ENCODE measurements at regions not wholly inside any gene's neighbourhood (a gene's known extent, or its start where the extent isn't known, plus 50 kb on each side); places are given as distances from the start of the nearest gene placed in this dataset.

DNA sequence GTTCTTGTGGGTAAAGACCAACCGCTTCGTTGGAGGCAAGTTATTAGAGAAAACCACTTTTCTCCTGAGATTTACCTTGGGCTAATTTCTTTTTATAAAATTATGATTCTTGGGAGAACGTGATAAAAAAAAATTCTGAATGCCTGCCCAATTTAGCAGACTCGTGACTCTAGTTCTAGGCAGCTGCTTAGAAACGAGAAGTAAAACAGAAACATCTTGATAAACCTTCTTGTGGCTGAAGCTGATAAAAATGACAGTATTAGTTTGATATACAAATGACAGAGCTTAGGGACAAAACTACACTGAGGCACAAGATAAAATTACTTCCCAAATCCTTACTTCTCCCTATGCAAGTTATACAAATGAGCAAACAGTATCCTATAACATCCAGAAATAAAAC lies 458.9 kb upstream of the TEX13C start:
- Mint-ChIP-seq H3K9me3 (peaks cover 0 to 8% (median 0%) of the 10 kb centered on the region in 3 donors), H3K4me1 (no peaks in the 10 kb centered on the region), H3K36me3 (no peaks in the 10 kb centered on the region), H3K4me3 (no peak overlapping the region), H3K27ac (no peak overlapping the region), H3K27me3 (peaks cover under 1 to 12% of the 10 kb centered on the region in 2 donors)
- Histone ChIP-seq H3K36me3 (ENCODE audit: control insufficient read depth in 2 of 2, extremely low read depth in 1 of 2, insufficient read depth in 1 of 2, low read length in 1 of 2) (no peaks in the 10 kb centered on the region), H3K27me3 (replicated peaks in 1 of 2; ENCODE audit: control insufficient read depth in 2 of 2, extremely low read depth in 1 of 2, insufficient read depth in 2 of 2, low read length in 1 of 2) (peaks cover 0 to 4% of the 10 kb centered on the region in 2 experiments), H3K9me3 (no peaks in the 10 kb centered on the region), H3K4me3 (ENCODE audit: control insufficient read depth in 1 of 2, extremely low read depth in 1 of 2, low read length in 1 of 2) (no peak overlapping the region), H3K27ac (ENCODE audit: low read length) (no peak overlapping the region), H3K4me1 (ENCODE audit: control insufficient read depth in 1 of 2, extremely low read depth in 1 of 2, insufficient read depth in 2 of 2, low read length in 2 of 2) (no peaks in the 10 kb centered on the region)
- ATAC-seq (replicated peaks in 1 of 4) (no peak), DNase-seq (no peak)
- POLR2A ChIA-PET, result no interaction called here
- no CpG with 5 or more reads among the region's 5 CpGs for WGBS (ENCODE audit: insufficient coverage)
- CTCF ChIA-PET, result no interaction called here

DNA sequence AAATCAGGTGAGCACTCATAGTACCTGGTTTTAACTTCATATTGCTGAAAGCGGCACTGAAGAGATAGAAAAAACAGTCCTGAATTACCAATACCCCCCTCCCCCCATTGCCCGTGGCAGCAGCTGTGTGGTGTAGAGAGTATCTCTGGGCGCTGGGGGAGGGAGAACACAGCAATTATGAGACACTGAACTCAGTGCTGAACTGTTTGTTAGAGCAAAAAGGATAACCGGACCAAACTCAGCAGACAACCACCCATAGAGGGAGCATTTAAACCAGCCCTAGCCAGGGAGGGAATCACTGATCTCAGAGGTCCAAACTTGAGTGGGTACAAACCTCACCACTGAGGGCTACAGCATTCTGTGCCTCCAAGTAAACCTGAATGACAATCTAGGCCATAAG lies 457.4 kb upstream of the TEX13C start:
- ChIA-PET POLR2A (no interaction called here), CTCF (no interaction called here)
- no peaks in the 10 kb centered on the region for H3K4me1 ChIP-seq (ENCODE audit: control insufficient read depth in 1 of 2, extremely low read depth in 1 of 2, insufficient read depth in 2 of 2, low read length in 2 of 2)
- no peak for DNase-seq
- no peaks in the 10 kb centered on the region for H3K4me1 Mint-ChIP-seq
- no peaks in the 10 kb centered on the region for H3K36me3 ChIP-seq (ENCODE audit: control insufficient read depth in 2 of 2, extremely low read depth in 1 of 2, insufficient read depth in 1 of 2, low read length in 1 of 2)
- no peak overlapping the region for H3K27ac Mint-ChIP-seq
- no peaks in the 10 kb centered on the region for H3K9me3 ChIP-seq
- H3K27me3 Mint-ChIP-seq, result peaks cover 0 to 12% of the 10 kb centered on the region in 2 donors
- no peaks in the 10 kb centered on the region for H3K36me3 Mint-ChIP-seq
- peaks cover 0 to 8% (median 0%) of the 10 kb centered on the region in 3 donors for H3K9me3 Mint-ChIP-seq
- H3K27ac ChIP-seq (ENCODE audit: low read length), result no peak overlapping the region
- H3K4me3 ChIP-seq (ENCODE audit: control insufficient read depth in 1 of 2, extremely low read depth in 1 of 2, low read length in 1 of 2), result no peak overlapping the region
- no CpG with 5 or more reads among the region's 4 CpGs for WGBS (ENCODE audit: insufficient coverage)
- ATAC-seq (replicated peaks in 1 of 4), result no peak
- H3K27me3 ChIP-seq (replicated peaks in 1 of 2; ENCODE audit: control insufficient read depth in 2 of 2, extremely low read depth in 1 of 2, insufficient read depth in 2 of 2, low read length in 1 of 2), result peaks cover 0 to 4% of the 10 kb centered on the region in 2 experiments
- no peak overlapping the region for H3K4me3 Mint-ChIP-seq

DNA sequence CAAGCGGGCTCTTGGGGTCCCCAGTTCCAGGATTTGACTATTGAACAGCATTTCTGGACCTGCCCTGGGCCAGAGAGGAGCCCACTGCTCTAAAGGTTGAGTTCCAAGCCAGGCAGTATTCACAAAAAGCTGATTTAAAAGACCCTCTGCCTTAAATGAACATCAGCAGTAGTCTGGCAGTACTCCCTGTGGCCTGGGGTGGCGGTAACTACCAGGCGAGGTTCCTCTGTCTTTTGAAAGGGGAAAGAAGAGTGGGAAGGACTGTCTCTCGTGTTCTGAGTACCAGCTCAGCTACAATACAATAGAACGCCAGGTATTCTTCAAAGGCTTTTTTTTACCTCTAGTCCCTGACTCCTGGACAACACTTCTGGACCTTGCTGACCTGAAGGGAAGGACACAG lies 456.4 kb upstream of the TEX13C start:
- H3K4me3 ChIP-seq (ENCODE audit: control insufficient read depth in 1 of 2, extremely low read depth in 1 of 2, low read length in 1 of 2), result no peak overlapping the region
- Mint-ChIP-seq H3K4me1 (no peaks in the 10 kb centered on the region), H3K36me3 (no peaks in the 10 kb centered on the region), H3K27ac (no peak overlapping the region), H3K27me3 (peaks cover 0 to 17% of the 10 kb centered on the region in 2 donors), H3K4me3 (no peak overlapping the region), H3K9me3 (peaks cover 0 to 15% (median 0%) of the 10 kb centered on the region in 3 donors)
- H3K4me1 ChIP-seq (ENCODE audit: control insufficient read depth in 1 of 2, extremely low read depth in 1 of 2, insufficient read depth in 2 of 2, low read length in 2 of 2), result no peaks in the 10 kb centered on the region
- no peak overlapping the region for H3K27ac ChIP-seq (ENCODE audit: low read length)
- WGBS (ENCODE audit: insufficient coverage), result no CpG with 5 or more reads among the region's 5 CpGs
- no peak for DNase-seq
- no peak for ATAC-seq (replicated peaks in 1 of 4)
- H3K36me3 ChIP-seq (ENCODE audit: control insufficient read depth in 2 of 2, extremely low read depth in 1 of 2, insufficient read depth in 1 of 2, low read length in 1 of 2), result no peaks in the 10 kb centered on the region
- ChIA-PET CTCF (no interaction called here), POLR2A (no interaction called here)
- no peaks in the 10 kb centered on the region for H3K9me3 ChIP-seq
- peaks cover 0 to 4% of the 10 kb centered on the region in 2 experiments for H3K27me3 ChIP-seq (replicated peaks in 1 of 2; ENCODE audit: control insufficient read depth in 2 of 2, extremely low read depth in 1 of 2, insufficient read depth in 2 of 2, low read length in 1 of 2)

DNA sequence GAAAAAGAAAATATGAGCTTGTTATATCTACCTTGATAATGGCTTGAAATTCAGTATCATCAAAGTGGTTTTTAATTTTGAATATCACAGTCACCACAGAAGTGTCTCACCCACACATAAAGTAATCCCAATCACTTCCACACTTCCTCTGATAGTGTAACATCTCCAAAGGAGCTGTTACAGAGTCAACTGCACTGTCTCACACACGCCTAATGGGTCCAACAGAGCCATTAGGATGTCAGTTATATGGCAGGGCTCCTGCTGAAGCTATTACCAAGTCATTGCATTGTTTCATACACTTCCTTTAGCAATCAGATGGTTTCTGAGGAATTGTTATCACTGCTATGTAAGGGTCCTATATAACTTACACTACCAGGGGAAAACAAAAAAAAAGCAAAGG lies 432.1 kb upstream of the TEX13C start:
- H3K27ac Mint-ChIP-seq, result no peak overlapping the region
- no peaks in the 10 kb centered on the region for H3K9me3 Mint-ChIP-seq
- Histone ChIP-seq H3K36me3 (ENCODE audit: control insufficient read depth in 2 of 2, extremely low read depth in 1 of 2, insufficient read depth in 1 of 2, low read length in 1 of 2) (no peaks in the 10 kb centered on the region), H3K27ac (ENCODE audit: low read length) (no peak overlapping the region), H3K27me3 (replicated peaks in 1 of 2; ENCODE audit: control insufficient read depth in 2 of 2, extremely low read depth in 1 of 2, insufficient read depth in 2 of 2, low read length in 1 of 2) (no peaks in the 10 kb centered on the region), H3K9me3 (no peaks in the 10 kb centered on the region), H3K4me1 (ENCODE audit: control insufficient read depth in 1 of 2, extremely low read depth in 1 of 2, insufficient read depth in 2 of 2, low read length in 2 of 2) (no peaks in the 10 kb centered on the region), H3K4me3 (ENCODE audit: control insufficient read depth in 1 of 2, extremely low read depth in 1 of 2, low read length in 1 of 2) (no peak overlapping the region)
- H3K4me1 Mint-ChIP-seq, result no peaks in the 10 kb centered on the region
- no CpG with 5 or more reads among the region's 1 CpG for WGBS (ENCODE audit: insufficient coverage)
- no peaks in the 10 kb centered on the region for H3K36me3 Mint-ChIP-seq
- ATAC-seq (replicated peaks in 1 of 4), result no peak
- no peak overlapping the region for H3K4me3 Mint-ChIP-seq
- POLR2A ChIA-PET, result no interaction called here
- peaks cover 0 to 13% of the 10 kb centered on the region in 2 donors for H3K27me3 Mint-ChIP-seq
- DNase-seq, result no peak
- CTCF ChIA-PET, result no interaction called here

DNA sequence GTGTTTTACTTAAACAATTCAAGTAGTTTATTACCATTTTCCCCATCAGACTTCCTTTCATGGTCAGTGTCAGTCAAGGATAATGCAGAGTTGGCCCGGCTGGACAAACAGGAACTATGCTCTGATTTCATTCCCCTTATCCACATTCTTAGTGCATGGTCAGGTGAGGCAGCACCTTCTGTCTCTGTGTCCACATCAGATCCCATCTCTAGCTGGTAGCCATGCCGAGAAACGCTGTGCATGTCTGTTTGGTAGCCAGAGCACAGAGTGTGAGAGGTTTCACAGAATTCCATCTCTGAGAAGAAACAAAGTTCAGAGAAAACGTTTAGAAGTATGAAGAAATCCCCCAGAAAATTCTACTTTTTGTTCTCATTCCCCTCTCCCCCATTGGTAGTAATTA lies 423.7 kb upstream of the TEX13C start:
- Mint-ChIP-seq H3K27ac (no peak overlapping the region), H3K36me3 (no peaks in the 10 kb centered on the region), H3K4me3 (no peak overlapping the region), H3K9me3 (no peaks in the 10 kb centered on the region), H3K4me1 (no peaks in the 10 kb centered on the region), H3K27me3 (peaks cover 1 to 14% of the 10 kb centered on the region in 2 donors)
- DNase-seq (no peak), ATAC-seq (replicated peaks in 1 of 4) (no peak)
- Histone ChIP-seq H3K9me3 (no peaks in the 10 kb centered on the region), H3K4me3 (ENCODE audit: control insufficient read depth in 1 of 2, extremely low read depth in 1 of 2, low read length in 1 of 2) (no peak overlapping the region), H3K27me3 (replicated peaks in 1 of 2; ENCODE audit: control insufficient read depth in 2 of 2, extremely low read depth in 1 of 2, insufficient read depth in 2 of 2, low read length in 1 of 2) (no peaks in the 10 kb centered on the region), H3K36me3 (ENCODE audit: control insufficient read depth in 2 of 2, extremely low read depth in 1 of 2, insufficient read depth in 1 of 2, low read length in 1 of 2) (no peaks in the 10 kb centered on the region), H3K4me1 (ENCODE audit: control insufficient read depth in 1 of 2, extremely low read depth in 1 of 2, insufficient read depth in 2 of 2, low read length in 2 of 2) (no peaks in the 10 kb centered on the region), H3K27ac (ENCODE audit: low read length) (no peak overlapping the region)
- ChIA-PET POLR2A (no interaction called here), CTCF (no interaction called here)
- no CpG with 5 or more reads among the region's 4 CpGs for WGBS (ENCODE audit: insufficient coverage)

DNA sequence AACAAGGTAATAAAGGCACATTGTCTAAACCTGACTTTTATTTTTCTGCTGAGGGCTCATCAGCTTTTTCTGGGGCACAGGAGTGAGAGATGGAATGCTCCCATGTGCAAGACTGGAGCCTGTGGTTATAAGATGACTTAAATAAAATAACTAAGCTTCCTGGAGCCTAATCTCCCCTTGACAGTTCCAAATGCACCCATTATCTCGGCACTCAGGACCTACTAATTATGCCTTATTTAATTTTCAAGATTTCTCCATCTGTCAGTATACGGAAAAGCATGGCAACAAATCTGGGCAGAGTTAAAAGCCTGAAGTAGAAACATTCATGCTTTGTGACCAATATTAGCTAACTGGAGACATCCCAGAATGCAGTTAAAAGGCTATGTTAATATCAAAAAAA lies 416.7 kb upstream of the TEX13C start:
- no peak overlapping the region for H3K4me3 Mint-ChIP-seq
- CTCF ChIA-PET, result no interaction called here
- Histone ChIP-seq H3K4me1 (ENCODE audit: control insufficient read depth in 1 of 2, extremely low read depth in 1 of 2, insufficient read depth in 2 of 2, low read length in 2 of 2) (no peaks in the 10 kb centered on the region), H3K27ac (ENCODE audit: low read length) (no peak overlapping the region), H3K36me3 (ENCODE audit: control insufficient read depth in 2 of 2, extremely low read depth in 1 of 2, insufficient read depth in 1 of 2, low read length in 1 of 2) (no peaks in the 10 kb centered on the region), H3K4me3 (ENCODE audit: control insufficient read depth in 1 of 2, extremely low read depth in 1 of 2, low read length in 1 of 2) (no peak overlapping the region), H3K27me3 (replicated peaks in 1 of 2; ENCODE audit: control insufficient read depth in 2 of 2, extremely low read depth in 1 of 2, insufficient read depth in 2 of 2, low read length in 1 of 2) (no peaks in the 10 kb centered on the region), H3K9me3 (no peaks in the 10 kb centered on the region)
- no peaks in the 10 kb centered on the region for H3K9me3 Mint-ChIP-seq
- no peak for DNase-seq
- no peaks in the 10 kb centered on the region for H3K4me1 Mint-ChIP-seq
- H3K27ac Mint-ChIP-seq, result no peak overlapping the region
- WGBS (ENCODE audit: insufficient coverage), result 90% methylated on average over 2 of the region's 2 CpGs
- POLR2A ChIA-PET, result no interaction called here
- no peaks in the 10 kb centered on the region for H3K36me3 Mint-ChIP-seq
- H3K27me3 Mint-ChIP-seq, result peaks cover 0 to 12% of the 10 kb centered on the region in 2 donors
- ATAC-seq (replicated peaks in 1 of 4), result no peak

DNA sequence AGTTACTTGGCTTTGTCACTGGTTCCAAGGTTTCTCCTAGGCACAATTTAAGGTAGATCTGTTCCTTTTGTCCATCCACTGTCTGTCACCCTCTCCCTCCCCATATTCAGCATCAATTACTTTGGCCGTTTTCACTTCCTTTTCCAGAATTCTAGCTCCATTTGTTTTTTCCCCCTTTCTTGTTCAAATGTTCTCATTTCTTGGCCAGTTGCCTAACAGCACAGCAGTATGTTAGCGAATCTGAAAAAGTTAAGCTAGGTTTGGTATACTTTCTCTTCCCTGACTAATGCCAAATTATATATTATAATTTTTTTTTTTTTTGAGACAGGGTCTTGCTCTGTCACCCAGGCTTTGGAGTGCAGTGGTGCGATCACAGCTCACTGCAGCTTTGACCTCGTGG lies 409.1 kb upstream of the TEX13C start:
- Histone ChIP-seq H3K9me3 (no peaks in the 10 kb centered on the region), H3K4me3 (ENCODE audit: control insufficient read depth in 1 of 2, extremely low read depth in 1 of 2, low read length in 1 of 2) (no peak overlapping the region), H3K36me3 (ENCODE audit: control insufficient read depth in 2 of 2, extremely low read depth in 1 of 2, insufficient read depth in 1 of 2, low read length in 1 of 2) (no peaks in the 10 kb centered on the region), H3K4me1 (ENCODE audit: control insufficient read depth in 1 of 2, extremely low read depth in 1 of 2, insufficient read depth in 2 of 2, low read length in 2 of 2) (no peaks in the 10 kb centered on the region), H3K27ac (ENCODE audit: low read length) (no peak overlapping the region), H3K27me3 (replicated peaks in 1 of 2; ENCODE audit: control insufficient read depth in 2 of 2, extremely low read depth in 1 of 2, insufficient read depth in 2 of 2, low read length in 1 of 2) (no peaks in the 10 kb centered on the region)
- Mint-ChIP-seq H3K36me3 (no peaks in the 10 kb centered on the region), H3K4me3 (no peak overlapping the region), H3K27me3 (peaks cover 0 to 9% of the 10 kb centered on the region in 2 donors), H3K9me3 (no peaks in the 10 kb centered on the region), H3K27ac (no peak overlapping the region), H3K4me1 (no peaks in the 10 kb centered on the region)
- ChIA-PET CTCF (interaction anchor here in 1 of 2 donors (0.7 kb wide), 1 partner anchor 20 kb away, joined by 3 read pairs; no protein-coding TSS in a partner anchor), POLR2A (no interaction called here)
- ATAC-seq (replicated peaks in 1 of 4) (no peak), DNase-seq (no peak)
- WGBS (ENCODE audit: insufficient coverage), result no CpG with 5 or more reads among the region's 4 CpGs
